ENCODE measurements at regions not wholly inside any gene's neighbourhood (a gene's known extent, or its start where the extent isn't known, plus 50 kb on each side); places are given as distances from the start of the nearest gene placed in this dataset.

DNA sequence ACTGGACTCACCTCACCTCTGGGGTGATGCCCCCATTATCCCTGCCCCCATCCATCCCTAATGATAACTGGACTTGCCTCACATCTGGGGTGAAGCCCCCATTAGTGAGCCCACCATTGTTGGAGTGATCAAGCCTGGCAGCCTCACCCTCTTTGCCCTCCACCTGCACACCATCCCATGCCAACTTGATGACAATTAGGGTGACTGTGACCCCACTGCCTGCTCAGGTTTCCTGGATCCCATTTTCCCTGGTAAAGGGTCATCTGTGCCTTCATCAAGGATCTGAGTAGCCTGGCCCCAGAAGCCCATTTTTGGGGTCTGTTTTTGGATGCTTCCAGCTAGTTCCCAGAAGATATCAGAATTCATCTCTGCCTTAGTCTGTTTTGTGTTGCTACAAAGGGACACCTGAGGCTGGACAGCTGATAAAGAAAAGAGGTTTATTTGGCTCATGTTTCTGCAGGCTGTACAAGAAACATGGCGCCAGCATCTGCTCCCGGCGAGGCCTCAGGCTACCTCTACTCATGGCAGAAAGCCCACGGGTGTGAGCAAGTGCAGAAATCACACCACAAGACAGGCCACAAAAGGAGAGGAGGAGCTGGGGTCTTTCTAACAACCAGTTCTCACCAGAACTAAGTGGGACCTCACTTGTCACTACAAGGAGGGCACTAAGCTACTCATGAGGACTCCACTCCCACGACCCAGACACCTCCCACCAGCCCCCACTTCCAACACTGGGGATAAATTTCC, 196.4 kb upstream of the TWIST2 start:
- TF ChIP-seq CTCF (conservative IDR thresholded peaks at IDR 0.05; ENCODE audit: low read depth, low read length), result no peak
- H3K4me3 ChIP-seq (ENCODE audit: low read depth, low read length), result no peak overlapping the region

GRCh38 chr2:238652053-238652770, 195.7 kb upstream of the TWIST2 start:
- TF ChIP-seq CTCF (conservative IDR thresholded peaks at IDR 0.05; ENCODE audit: low read depth, low read length), result no peak
- no peak overlapping the region for H3K4me3 ChIP-seq (ENCODE audit: low read depth, low read length)
- no peak for DNase-seq (ENCODE audit: low read depth)

More for the DNA sequence above, 196.4 kb upstream of the TWIST2 start:
- DNase-seq (ENCODE audit: low read depth), result no peak

- no peak for TF ChIP-seq CTCF (conservative IDR thresholded peaks at IDR 0.05; ENCODE audit: low read depth, low read length)
- no peak overlapping the region for H3K4me3 ChIP-seq (ENCODE audit: low read depth, low read length)
- DNase-seq (ENCODE audit: low read depth), result no peak
These were observed 195.1 kb upstream of the TWIST2 start for GRCh38 chr2:238652771-238653157.

DNA sequence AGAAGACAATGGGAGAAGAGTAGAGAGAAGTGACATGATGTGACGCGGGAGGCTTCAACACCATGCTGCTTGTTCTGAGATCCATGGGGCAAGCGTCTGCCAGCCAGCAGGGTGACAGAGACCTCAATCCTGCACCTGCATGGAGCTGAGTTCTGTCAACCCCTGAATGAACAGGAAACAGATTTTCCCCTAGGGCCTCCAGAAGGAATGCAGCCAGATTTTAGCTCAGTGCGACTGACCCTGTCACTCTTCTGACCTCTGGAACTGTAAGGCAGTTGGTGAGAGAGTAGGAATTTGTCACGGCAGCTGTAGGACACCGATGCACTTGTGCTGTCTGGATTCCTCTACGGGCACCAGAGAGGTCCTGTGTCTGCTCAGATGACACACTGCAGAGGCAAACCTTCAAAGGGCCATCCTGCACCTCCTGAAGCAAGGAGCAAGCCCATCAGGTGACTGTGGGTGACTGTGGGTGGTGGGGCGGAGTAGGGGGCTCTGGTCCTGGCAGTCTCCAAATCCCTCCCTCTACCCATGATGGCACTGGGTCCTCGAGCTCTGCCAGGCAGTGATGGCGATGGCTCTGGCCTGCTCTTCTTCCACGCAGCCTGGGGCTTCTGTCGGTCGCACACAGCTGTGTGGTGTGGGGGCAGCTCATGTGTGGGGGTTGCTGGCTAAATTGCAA, 194.3 kb upstream of the TWIST2 start:
- no peak for DNase-seq (ENCODE audit: low read depth)
- H3K4me3 ChIP-seq (ENCODE audit: low read depth, low read length), result no peak overlapping the region
- TF ChIP-seq CTCF (conservative IDR thresholded peaks at IDR 0.05; ENCODE audit: low read depth, low read length), result no peak

DNA sequence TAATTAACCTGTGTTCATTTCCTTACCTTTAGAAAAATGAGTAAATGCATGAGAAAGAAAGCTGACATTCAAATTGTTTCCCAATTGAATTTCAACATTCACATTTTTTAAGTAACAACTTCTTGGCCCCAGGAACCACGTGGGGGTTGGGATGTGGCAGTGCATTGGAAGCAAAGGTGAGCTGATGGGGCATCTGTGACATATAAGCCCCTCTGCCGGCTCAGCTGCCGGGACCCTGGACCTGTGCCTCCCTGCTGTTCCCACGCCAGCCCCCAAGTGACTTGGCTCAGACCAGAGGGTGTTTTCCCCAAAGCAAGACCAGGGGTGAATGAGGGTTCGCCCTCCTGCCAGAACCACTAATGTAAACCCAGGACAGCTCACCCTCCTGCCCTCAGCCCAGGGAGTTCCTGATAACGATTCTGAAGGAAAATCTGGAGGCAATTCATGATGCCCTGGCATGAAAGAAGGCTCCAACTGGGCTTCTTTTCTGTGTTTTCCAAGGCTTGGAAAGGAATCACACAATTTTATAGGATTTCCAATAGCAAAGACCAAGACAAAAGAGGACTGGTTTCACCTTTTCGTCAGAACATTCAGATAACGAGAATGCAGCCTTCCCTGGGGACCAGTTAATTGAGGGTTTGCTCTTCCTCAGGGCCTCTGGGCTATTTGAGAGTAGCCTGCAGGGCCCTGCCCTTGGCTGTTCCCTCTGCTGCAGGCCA, 193.2 kb upstream of the TWIST2 start:
- H3K4me3 ChIP-seq (ENCODE audit: low read depth, low read length), result no peak overlapping the region
- no peak for DNase-seq (ENCODE audit: low read depth)
- TF ChIP-seq CTCF (conservative IDR thresholded peaks at IDR 0.05; ENCODE audit: low read depth, low read length), result no peak

DNA sequence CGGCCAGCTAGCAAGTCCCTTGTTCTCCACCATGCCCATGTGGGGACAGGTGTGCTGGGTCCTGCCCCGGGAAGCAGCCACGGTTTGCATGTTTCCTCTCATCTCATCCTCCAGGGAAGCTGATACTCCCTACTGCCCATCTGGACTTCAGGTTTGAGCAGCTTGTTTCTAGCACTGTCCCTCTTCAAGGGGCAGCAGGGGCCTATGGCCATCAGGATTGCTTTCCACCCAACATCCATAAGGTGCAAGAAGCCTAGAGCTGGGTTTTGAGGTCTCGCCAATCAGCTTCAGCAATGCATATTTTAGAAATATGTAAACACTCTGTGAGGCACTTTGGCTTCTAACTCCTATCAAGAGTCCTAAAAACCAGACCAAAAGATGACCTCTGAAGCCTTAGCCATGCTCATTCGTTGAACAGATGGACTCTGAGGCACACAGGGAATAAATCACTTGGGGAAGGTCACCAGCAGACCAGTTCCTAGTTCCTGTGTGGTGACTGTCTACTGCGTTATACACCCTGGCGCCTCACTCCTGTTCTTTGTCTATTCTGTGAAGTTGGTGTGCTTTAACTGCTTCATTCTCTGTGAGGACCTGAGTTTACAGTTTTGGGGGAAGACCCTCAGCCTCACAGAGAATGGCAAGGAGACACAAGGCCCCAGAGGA, 192.6 kb upstream of the TWIST2 start:
- H3K4me3 ChIP-seq (ENCODE audit: low read depth, low read length), result no peak overlapping the region
- no peak for DNase-seq (ENCODE audit: low read depth)
- TF ChIP-seq CTCF (conservative IDR thresholded peaks at IDR 0.05; ENCODE audit: low read depth, low read length), result no peak
